NCI-H345 (cell line): ENCODE measurements at regions not wholly inside any gene's neighbourhood (a gene's known extent, or its start where the extent isn't known, plus 50 kb on each side); places are given as distances from the start of the nearest gene placed in this dataset.
"Not testable (repeated sequence)": the region's sequence is repeated elsewhere in the genome, so short reads cannot be mapped to it uniquely, and the experiment has no call there.

Experiments used
- DNase-seq: peaks from one replicate; lab custom pipeline; 2025; lab: John Stamatoyannopoulos, UW

- no peak for DNase-seq
These were observed 89.1 kb downstream of the RHOU start for GRCh38 chr1:228824366-228824765.

- DNase-seq = no peak
These were observed 89.8 kb downstream of the RHOU start for GRCh38 chr1:228825041-228825440.

- DNase-seq = no peak
These were observed 90.7 kb downstream of the RHOU start for GRCh38 chr1:228825840-228826484.

GRCh38 chr1:228827019-228827418, 91.7 kb downstream of the RHOU start:
- no peak for DNase-seq

- DNase-seq = no peak
These were observed 92.9 kb downstream of the RHOU start for GRCh38 chr1:228828151-228828550.

- DNase-seq = no peak
These were observed 95.1 kb downstream of the RHOU start for GRCh38 chr1:228830185-228830953.

GRCh38 chr1:228830954-228831481, 95.7 kb downstream of the RHOU start:
- no peak for DNase-seq

GRCh38 chr1:228833911-228834688, 98.8 kb downstream of the RHOU start:
- DNase-seq = no peak

GRCh38 chr1:228835456-228835855, 100.2 kb downstream of the RHOU start:
- DNase-seq = no peak

GRCh38 chr1:228835911-228836310, 100.6 kb downstream of the RHOU start:
- no peak for DNase-seq

- no peak for DNase-seq
These were observed 101.1 kb downstream of the RHOU start for GRCh38 chr1:228836427-228836826.

GRCh38 chr1:228837032-228837431, 101.8 kb downstream of the RHOU start:
- no peak for DNase-seq

GRCh38 chr1:228837817-228838716, 102.8 kb downstream of the RHOU start:
- DNase-seq = no peak

GRCh38 chr1:228838717-228839500, 103.6 kb downstream of the RHOU start:
- no peak for DNase-seq

GRCh38 chr1:228839656-228840055, 104.4 kb downstream of the RHOU start:
- no peak for DNase-seq

- no peak for DNase-seq
These were observed 106.4 kb downstream of the RHOU start for GRCh38 chr1:228841632-228842031.

- DNase-seq = no peak
These were observed 107.0 kb downstream of the RHOU start for GRCh38 chr1:228842094-228842775.

- DNase-seq = no peak
These were observed 109.8 kb downstream of the RHOU start for GRCh38 chr1:228845101-228845500.

- no peak for DNase-seq
These were observed 111.7 kb downstream of the RHOU start for GRCh38 chr1:228846952-228847351.

GRCh38 chr1:228847451-228847850, 112.2 kb downstream of the RHOU start:
- not testable (repeated sequence) for DNase-seq
